ENCODE measurements at regions not wholly inside any gene's neighbourhood (a gene's known extent, or its start where the extent isn't known, plus 50 kb on each side); places are given as distances from the start of the nearest gene placed in this dataset.

GRCh38 chr6:22694092-22694724 lies 124.8 kb downstream of the HDGFL1 start:
- Mint-ChIP-seq H3K36me3 (ENCODE audit: low read depth) (no peaks in the 10 kb centered on the region), H3K9me3 (peaks cover 4% of the 10 kb centered on the region), H3K4me3 (no peak overlapping the region)

GRCh38 chr6:22696481-22696880 lies 127.1 kb downstream of the HDGFL1 start:
- no peak for DNase-seq
- H3K36me3 Mint-ChIP-seq (ENCODE audit: low read depth), result no peaks in the 10 kb centered on the region
- H3K4me1 Mint-ChIP-seq (ENCODE audit: low read depth), result no peaks in the 10 kb centered on the region
- H3K27me3 Mint-ChIP-seq, result no peaks in the 10 kb centered on the region
- H3K9me3 Mint-ChIP-seq, result no peaks in the 10 kb centered on the region
- no peak overlapping the region for H3K4me3 Mint-ChIP-seq
- H3K27ac Mint-ChIP-seq, result no peak overlapping the region

More at GRCh38 chr6:22694092-22694724, 124.8 kb downstream of the HDGFL1 start:
- Mint-ChIP-seq H3K27ac (no peak overlapping the region), H3K4me1 (ENCODE audit: low read depth) (no peaks in the 10 kb centered on the region), H3K27me3 (no peaks in the 10 kb centered on the region)
- no peak for DNase-seq

- Mint-ChIP-seq H3K27me3 (no peaks in the 10 kb centered on the region), H3K36me3 (ENCODE audit: low read depth) (no peaks in the 10 kb centered on the region), H3K9me3 (no peaks in the 10 kb centered on the region), H3K27ac (no peak overlapping the region), H3K4me3 (no peak overlapping the region), H3K4me1 (ENCODE audit: low read depth) (no peaks in the 10 kb centered on the region)
- DNase-seq, result no peak
Observed at GRCh38 chr6:22697306-22697705, 127.9 kb downstream of the HDGFL1 start.

GRCh38 chr6:22699151-22699550 lies 129.8 kb downstream of the HDGFL1 start:
- Mint-ChIP-seq H3K4me1 (ENCODE audit: low read depth) (no peaks in the 10 kb centered on the region), H3K27ac (no peak overlapping the region), H3K9me3 (no peaks in the 10 kb centered on the region), H3K27me3 (no peaks in the 10 kb centered on the region), H3K36me3 (ENCODE audit: low read depth) (no peaks in the 10 kb centered on the region), H3K4me3 (no peak overlapping the region)
- DNase-seq, result no peak

GRCh38 chr6:22706651-22707050 lies 137.3 kb downstream of the HDGFL1 start:
- Mint-ChIP-seq H3K36me3 (ENCODE audit: low read depth) (no peaks in the 10 kb centered on the region), H3K4me1 (ENCODE audit: low read depth) (no peaks in the 10 kb centered on the region), H3K9me3 (no peaks in the 10 kb centered on the region), H3K27ac (no peak overlapping the region), H3K4me3 (no peak overlapping the region), H3K27me3 (no peaks in the 10 kb centered on the region)
- DNase-seq, result no peak

GRCh38 chr6:22708469-22708868 lies 139.1 kb downstream of the HDGFL1 start:
- H3K27me3 Mint-ChIP-seq, result no peaks in the 10 kb centered on the region
- no peaks in the 10 kb centered on the region for H3K4me1 Mint-ChIP-seq (ENCODE audit: low read depth)
- no peak overlapping the region for H3K4me3 Mint-ChIP-seq
- no peak for DNase-seq
- no peak overlapping the region for H3K27ac Mint-ChIP-seq
- peaks cover 2% of the 10 kb centered on the region for H3K9me3 Mint-ChIP-seq
- H3K36me3 Mint-ChIP-seq (ENCODE audit: low read depth), result no peaks in the 10 kb centered on the region

GRCh38 chr6:22709803-22710202 lies 140.4 kb downstream of the HDGFL1 start:
- no peak overlapping the region for H3K4me3 Mint-ChIP-seq
- H3K27me3 Mint-ChIP-seq, result no peaks in the 10 kb centered on the region
- no peaks in the 10 kb centered on the region for H3K36me3 Mint-ChIP-seq (ENCODE audit: low read depth)
- H3K9me3 Mint-ChIP-seq, result peaks cover 2% of the 10 kb centered on the region
- no peaks in the 10 kb centered on the region for H3K4me1 Mint-ChIP-seq (ENCODE audit: low read depth)
- no peak for DNase-seq
- H3K27ac Mint-ChIP-seq, result no peak overlapping the region

GRCh38 chr6:22716721-22717120 lies 147.4 kb downstream of the HDGFL1 start:
- peaks cover 2% of the 10 kb centered on the region for H3K9me3 Mint-ChIP-seq
- H3K4me3 Mint-ChIP-seq, result no peak overlapping the region
- H3K36me3 Mint-ChIP-seq (ENCODE audit: low read depth), result no peaks in the 10 kb centered on the region
- H3K27ac Mint-ChIP-seq, result no peak overlapping the region
- H3K4me1 Mint-ChIP-seq (ENCODE audit: low read depth), result no peaks in the 10 kb centered on the region
- no peak for DNase-seq
- no peaks in the 10 kb centered on the region for H3K27me3 Mint-ChIP-seq

GRCh38 chr6:22717915-22718314 lies 148.5 kb downstream of the HDGFL1 start:
- no peak for DNase-seq
- Mint-ChIP-seq H3K9me3 (peaks cover 3% of the 10 kb centered on the region), H3K36me3 (ENCODE audit: low read depth) (no peaks in the 10 kb centered on the region), H3K4me3 (no peak overlapping the region), H3K4me1 (ENCODE audit: low read depth) (no peaks in the 10 kb centered on the region), H3K27ac (no peak overlapping the region), H3K27me3 (no peaks in the 10 kb centered on the region)

GRCh38 chr6:22722913-22723312 lies 153.5 kb downstream of the HDGFL1 start:
- Mint-ChIP-seq H3K9me3 (peaks cover 9% of the 10 kb centered on the region), H3K27ac (no peak overlapping the region), H3K4me3 (no peak overlapping the region), H3K4me1 (ENCODE audit: low read depth) (no peaks in the 10 kb centered on the region), H3K36me3 (ENCODE audit: low read depth) (no peaks in the 10 kb centered on the region), H3K27me3 (no peaks in the 10 kb centered on the region)
- no peak for DNase-seq

- no peaks in the 10 kb centered on the region for H3K36me3 Mint-ChIP-seq (ENCODE audit: low read depth)
- H3K4me1 Mint-ChIP-seq (ENCODE audit: low read depth), result no peaks in the 10 kb centered on the region
- H3K27me3 Mint-ChIP-seq, result no peaks in the 10 kb centered on the region
- H3K27ac Mint-ChIP-seq, result no peak overlapping the region
- H3K9me3 Mint-ChIP-seq, result peaks cover 9% of the 10 kb centered on the region
- H3K4me3 Mint-ChIP-seq, result no peak overlapping the region
- DNase-seq, result no peak
Observed at GRCh38 chr6:22726966-22727365, 157.6 kb downstream of the HDGFL1 start.

GRCh38 chr6:22727710-22728109 lies 158.3 kb downstream of the HDGFL1 start:
- Mint-ChIP-seq H3K9me3 (peaks cover 11% of the 10 kb centered on the region), H3K4me1 (ENCODE audit: low read depth) (no peaks in the 10 kb centered on the region), H3K27ac (no peak overlapping the region), H3K36me3 (ENCODE audit: low read depth) (no peaks in the 10 kb centered on the region), H3K27me3 (no peaks in the 10 kb centered on the region), H3K4me3 (no peak overlapping the region)
- DNase-seq, result no peak

- DNase-seq, result no peak
- Mint-ChIP-seq H3K4me3 (no peak overlapping the region), H3K4me1 (ENCODE audit: low read depth) (no peaks in the 10 kb centered on the region), H3K27ac (no peak overlapping the region), H3K9me3 (peaks cover 4% of the 10 kb centered on the region), H3K27me3 (no peaks in the 10 kb centered on the region), H3K36me3 (ENCODE audit: low read depth) (no peaks in the 10 kb centered on the region)
Observed at GRCh38 chr6:22732176-22732970, 163.0 kb downstream of the HDGFL1 start.

- Mint-ChIP-seq H3K4me3 (no peak overlapping the region), H3K27ac (no peak overlapping the region), H3K9me3 (peaks cover 4% of the 10 kb centered on the region), H3K27me3 (no peaks in the 10 kb centered on the region), H3K4me1 (ENCODE audit: low read depth) (no peaks in the 10 kb centered on the region), H3K36me3 (ENCODE audit: low read depth) (no peaks in the 10 kb centered on the region)
- DNase-seq, result no peak
Observed at GRCh38 chr6:22736740-22737139, 167.4 kb downstream of the HDGFL1 start.

- no peaks in the 10 kb centered on the region for H3K36me3 Mint-ChIP-seq (ENCODE audit: low read depth)
- H3K9me3 Mint-ChIP-seq, result peaks cover 3% of the 10 kb centered on the region
- no peak overlapping the region for H3K27ac Mint-ChIP-seq
- no peak for DNase-seq
- no peaks in the 10 kb centered on the region for H3K4me1 Mint-ChIP-seq (ENCODE audit: low read depth)
- no peaks in the 10 kb centered on the region for H3K27me3 Mint-ChIP-seq
- H3K4me3 Mint-ChIP-seq, result no peak overlapping the region
Observed at GRCh38 chr6:22737331-22737730, 168.0 kb downstream of the HDGFL1 start.
